GM19351 (cell line): ENCODE measurements at regions not wholly inside any gene's neighbourhood (a gene's known extent, or its start where the extent isn't known, plus 50 kb on each side); places are given as distances from the start of the nearest gene placed in this dataset.

ENCODE experiments used
- ATAC-seq: cut with Tn5 transposase; IDR thresholded peaks from one replicate; pipeline ENCODE4 v1.9.1; 2021; ENCODE audit warnings: mild to moderate bottlenecking, moderate library complexity; ENCODE audit not compliant: unreplicated experiment

GRCh38 chr5:173825215-173825865 lies 62.8 kb upstream of the CPEB4 start:
- no peak for ATAC-seq

- ATAC-seq = no peak
These were observed 62.1 kb upstream of the CPEB4 start for GRCh38 chr5:173826086-173826427.

GRCh38 chr5:173826428-173827350 lies 61.5 kb upstream of the CPEB4 start:
- no peak for ATAC-seq

GRCh38 chr5:173828952-173829351 lies 59.2 kb upstream of the CPEB4 start:
- no peak for ATAC-seq

- ATAC-seq = peak; percentile 46
These were observed 58.3 kb upstream of the CPEB4 start for GRCh38 chr5:173829826-173830225.

- no peak for ATAC-seq
These were observed 57.7 kb upstream of the CPEB4 start for GRCh38 chr5:173830421-173830820.

- no peak for ATAC-seq
These were observed 56.8 kb upstream of the CPEB4 start for GRCh38 chr5:173831196-173831914.

- ATAC-seq = no peak
These were observed 55.8 kb upstream of the CPEB4 start for GRCh38 chr5:173832386-173832785.

- no peak for ATAC-seq
These were observed 54.8 kb upstream of the CPEB4 start for GRCh38 chr5:173833196-173833985.

GRCh38 chr5:173834071-173834771 lies 53.9 kb upstream of the CPEB4 start:
- no peak for ATAC-seq

GRCh38 chr5:173835131-173835530 lies 53.0 kb upstream of the CPEB4 start:
- ATAC-seq = no peak

GRCh38 chr5:173835661-173836060 lies 52.5 kb upstream of the CPEB4 start:
- ATAC-seq = no peak

GRCh38 chr5:173837654-173838053 lies 50.5 kb upstream of the CPEB4 start:
- ATAC-seq = no peak
